ENCODE measurements at regions not wholly inside any gene's neighbourhood (a gene's known extent, or its start where the extent isn't known, plus 50 kb on each side); places are given as distances from the start of the nearest gene placed in this dataset.

- no peaks in the 10 kb centered on the region for H3K4me1 ChIP-seq
- H3K36me3 ChIP-seq (replicated peaks), result no peaks in the 10 kb centered on the region
- in situ Hi-C loops (cut with MboI; ENCODE audit: low sequenced_read_pairs), result no loop called here
- H3K27me3 ChIP-seq (ENCODE audit: low read depth), result no peaks in the 10 kb centered on the region
- H3K9me3 ChIP-seq, result no peaks in the 10 kb centered on the region
- DNase-seq (ENCODE audit: low spot score in 2 of 2), result no peak
- H3K4me3 ChIP-seq, result no peak overlapping the region
Measured at GRCh38 chr11:79959318-79959717, 518.5 kb upstream of the TENM4 start.

GRCh38 chr11:79957702-79958101 is 516.9 kb upstream of the TENM4 start:
- H3K36me3 ChIP-seq (replicated peaks), result no peaks in the 10 kb centered on the region
- in situ Hi-C loops (cut with MboI; ENCODE audit: low sequenced_read_pairs), result no loop called here
- H3K4me1 ChIP-seq, result no peaks in the 10 kb centered on the region
- H3K4me3 ChIP-seq, result no peak overlapping the region
- H3K9me3 ChIP-seq, result no peaks in the 10 kb centered on the region
- H3K27me3 ChIP-seq (ENCODE audit: low read depth), result no peaks in the 10 kb centered on the region
- DNase-seq (ENCODE audit: low spot score in 2 of 2), result no peak

- in situ Hi-C loops (cut with MboI; ENCODE audit: low sequenced_read_pairs), result no loop called here
- Histone ChIP-seq H3K36me3 (replicated peaks) (no peaks in the 10 kb centered on the region), H3K4me1 (no peaks in the 10 kb centered on the region), H3K9me3 (no peaks in the 10 kb centered on the region), H3K27me3 (ENCODE audit: low read depth) (no peaks in the 10 kb centered on the region), H3K4me3 (no peak overlapping the region)
- no peak for DNase-seq (ENCODE audit: low spot score in 2 of 2)
Measured at GRCh38 chr11:79956061-79956460, 515.2 kb upstream of the TENM4 start.

GRCh38 chr11:79953629-79954028 is 512.8 kb upstream of the TENM4 start:
- in situ Hi-C loops (cut with MboI; ENCODE audit: low sequenced_read_pairs), result no loop called here
- Histone ChIP-seq H3K27me3 (ENCODE audit: low read depth) (no peaks in the 10 kb centered on the region), H3K36me3 (replicated peaks) (no peaks in the 10 kb centered on the region), H3K4me1 (no peaks in the 10 kb centered on the region), H3K9me3 (no peaks in the 10 kb centered on the region), H3K4me3 (no peak overlapping the region)
- DNase-seq (ENCODE audit: low spot score in 2 of 2), result no peak

- in situ Hi-C loops (cut with MboI; ENCODE audit: low sequenced_read_pairs), result no loop called here
- H3K4me3 ChIP-seq, result no peak overlapping the region
- no peaks in the 10 kb centered on the region for H3K4me1 ChIP-seq
- DNase-seq (ENCODE audit: low spot score in 2 of 2), result no peak
- no peaks in the 10 kb centered on the region for H3K9me3 ChIP-seq
- peaks cover 2% of the 10 kb centered on the region; the same call in 1 of the 2 replicates for H3K27me3 ChIP-seq (ENCODE audit: low read depth)
- H3K36me3 ChIP-seq (replicated peaks), result no peaks in the 10 kb centered on the region
Measured at GRCh38 chr11:79950741-79951140, 509.9 kb upstream of the TENM4 start.

GRCh38 chr11:79950172-79950571 is 509.3 kb upstream of the TENM4 start:
- Histone ChIP-seq H3K36me3 (replicated peaks) (no peaks in the 10 kb centered on the region), H3K9me3 (no peaks in the 10 kb centered on the region), H3K27me3 (ENCODE audit: low read depth) (peaks cover 2% of the 10 kb centered on the region; the same call in 1 of the 2 replicates), H3K4me3 (no peak overlapping the region), H3K4me1 (no peaks in the 10 kb centered on the region)
- no peak for DNase-seq (ENCODE audit: low spot score in 2 of 2)
- in situ Hi-C loops (cut with MboI; ENCODE audit: low sequenced_read_pairs), result no loop called here

GRCh38 chr11:79949574-79949973 is 508.7 kb upstream of the TENM4 start:
- no peak overlapping the region for H3K4me3 ChIP-seq
- in situ Hi-C loops (cut with MboI; ENCODE audit: low sequenced_read_pairs), result no loop called here
- H3K27me3 ChIP-seq (ENCODE audit: low read depth), result peaks cover 2% of the 10 kb centered on the region; the same call in 1 of the 2 replicates
- no peak for DNase-seq (ENCODE audit: low spot score in 2 of 2)
- H3K36me3 ChIP-seq (replicated peaks), result no peaks in the 10 kb centered on the region
- no peaks in the 10 kb centered on the region for H3K4me1 ChIP-seq
- no peaks in the 10 kb centered on the region for H3K9me3 ChIP-seq

GRCh38 chr11:79942646-79943045 is 501.8 kb upstream of the TENM4 start:
- Histone ChIP-seq H3K4me1 (no peaks in the 10 kb centered on the region), H3K9me3 (no peaks in the 10 kb centered on the region), H3K4me3 (no peak overlapping the region), H3K27me3 (ENCODE audit: low read depth) (peaks cover 2% of the 10 kb centered on the region; the same call in 1 of the 2 replicates), H3K36me3 (replicated peaks) (no peaks in the 10 kb centered on the region)
- no peak for DNase-seq (ENCODE audit: low spot score in 2 of 2)
- in situ Hi-C loops (cut with MboI; ENCODE audit: low sequenced_read_pairs), result no loop called here

- H3K9me3 ChIP-seq, result no peaks in the 10 kb centered on the region
- H3K4me3 ChIP-seq, result no peak overlapping the region
- H3K4me1 ChIP-seq, result no peaks in the 10 kb centered on the region
- no peak for DNase-seq (ENCODE audit: low spot score in 2 of 2)
- in situ Hi-C loops (cut with MboI; ENCODE audit: low sequenced_read_pairs), result no loop called here
- H3K27me3 ChIP-seq (ENCODE audit: low read depth), result peaks cover 2% of the 10 kb centered on the region; the same call in 1 of the 2 replicates
- no peaks in the 10 kb centered on the region for H3K36me3 ChIP-seq (replicated peaks)
Measured at GRCh38 chr11:79942090-79942489, 501.3 kb upstream of the TENM4 start.

GRCh38 chr11:79940974-79941735 is 500.3 kb upstream of the TENM4 start:
- H3K27me3 ChIP-seq (ENCODE audit: low read depth), result no peaks in the 10 kb centered on the region; the same call in 1 of the 2 replicates
- no peak for DNase-seq (ENCODE audit: low spot score in 2 of 2)
- no peaks in the 10 kb centered on the region for H3K4me1 ChIP-seq
- in situ Hi-C loops (cut with MboI; ENCODE audit: low sequenced_read_pairs), result no loop called here
- H3K4me3 ChIP-seq, result no peak overlapping the region
- no peaks in the 10 kb centered on the region for H3K36me3 ChIP-seq (replicated peaks)
- no peaks in the 10 kb centered on the region for H3K9me3 ChIP-seq

GRCh38 chr11:79940165-79940564 is 499.3 kb upstream of the TENM4 start:
- H3K4me3 ChIP-seq, result no peak overlapping the region
- H3K36me3 ChIP-seq (replicated peaks), result no peaks in the 10 kb centered on the region
- no peak for DNase-seq (ENCODE audit: low spot score in 2 of 2)
- H3K4me1 ChIP-seq, result no peaks in the 10 kb centered on the region
- in situ Hi-C loops (cut with MboI; ENCODE audit: low sequenced_read_pairs), result no loop called here
- H3K9me3 ChIP-seq, result no peaks in the 10 kb centered on the region
- no peaks in the 10 kb centered on the region; the same call in 1 of the 2 replicates for H3K27me3 ChIP-seq (ENCODE audit: low read depth)

GRCh38 chr11:79939111-79939510 is 498.3 kb upstream of the TENM4 start:
- DNase-seq (ENCODE audit: low spot score in 2 of 2), result no peak
- no peaks in the 10 kb centered on the region for H3K4me1 ChIP-seq
- no peaks in the 10 kb centered on the region for H3K9me3 ChIP-seq
- in situ Hi-C loops (cut with MboI; ENCODE audit: low sequenced_read_pairs), result no loop called here
- H3K36me3 ChIP-seq (replicated peaks), result no peaks in the 10 kb centered on the region
- H3K4me3 ChIP-seq, result no peak overlapping the region
- H3K27me3 ChIP-seq (ENCODE audit: low read depth), result peaks cover 4% of the 10 kb centered on the region

- Histone ChIP-seq H3K27me3 (ENCODE audit: low read depth) (peaks cover 7% of the 10 kb centered on the region), H3K9me3 (no peaks in the 10 kb centered on the region), H3K4me3 (no peak overlapping the region), H3K4me1 (no peaks in the 10 kb centered on the region), H3K36me3 (replicated peaks) (no peaks in the 10 kb centered on the region)
- DNase-seq (ENCODE audit: low spot score in 2 of 2), result no peak
- in situ Hi-C loops (cut with MboI; ENCODE audit: low sequenced_read_pairs), result no loop called here
Measured at GRCh38 chr11:79937676-79938334, 497.0 kb upstream of the TENM4 start.

GRCh38 chr11:79932612-79933011 is 491.8 kb upstream of the TENM4 start:
- no peaks in the 10 kb centered on the region for H3K36me3 ChIP-seq (replicated peaks)
- peaks cover 9% of the 10 kb centered on the region for H3K27me3 ChIP-seq (ENCODE audit: low read depth)
- H3K9me3 ChIP-seq, result no peaks in the 10 kb centered on the region
- no peak overlapping the region for H3K4me3 ChIP-seq
- no peaks in the 10 kb centered on the region for H3K4me1 ChIP-seq
- DNase-seq (ENCODE audit: low spot score in 2 of 2), result no peak
- in situ Hi-C loops (cut with MboI; ENCODE audit: low sequenced_read_pairs), result no loop called here

Measured in HAP-1 (cell line).